HepG2 (cell line): ENCODE measurements at regions not wholly inside any gene's neighbourhood (a gene's known extent, or its start where the extent isn't known, plus 50 kb on each side); places are given as distances from the start of the nearest gene placed in this dataset.

ENCODE experiments used
- ATAC-seq: fragments of 200-7000 bp; cut with Tn5 transposase; 3 replicates; pipeline ENCODE4 v1.9.1; 2020; ENCODE audit warnings: mild to moderate bottlenecking, moderate library complexity
- BruUV-seq: library from RNA; stranded (reverse); fragments of 400-500 nt; replicated peaks from 2 replicates; lab custom pipeline; 2021; lab: Mats Ljungman, UMichigan
- CTCF ChIA-PET: fragments of 300-600 bp; formaldehyde crosslinking; extraction: SDS; loops from one replicate; lab custom pipeline; 2021; ENCODE audit warnings: low total read pairs, inconsistent platforms, low intra/inter-chr PET ratio; lab: Yijun Ruan, JAX
- POLR2A ChIA-PET: fragments of 350-600 bp; sonication (Branson Sonifier 250); formaldehyde crosslinking; loops from one replicate; lab custom pipeline; 2020; ENCODE audit warnings: antibody characterized with exemption, inconsistent platforms; lab: Yijun Ruan, JAX
- DNase-seq: peaks from one replicate; pipeline ENCODE4 v3.0.0-alpha.2; 2015; ENCODE audit warnings: low spot score
- FAIRE-seq: peaks from 3 replicates; lab custom pipeline; 2011; peaks lifted over from hg19 to GRCh38; lab: Jason Lieb, UNC
- H2AFZ ChIP-seq: one replicate; pipeline ENCODE4 v1.6.1; 2011; ENCODE audit warnings: low read length, inconsistent platforms
- H3K27ac ChIP-seq: fragments of 300-600 bp; 3 replicates; pipeline ENCODE4 v1.8.0; 2011; ENCODE audit warnings: mixed run types, mild to moderate bottlenecking, mixed read lengths, low read length, inconsistent platforms; ENCODE audit not compliant: insufficient read depth; ENCODE audit errors: extremely low read length
- H3K27me3 ChIP-seq, 2 experiments: fragments of 200-600 bp in 1 of 2; 2 replicates in 1 of 2; 3 replicates in 1 of 2; pipeline versions ENCODE4 v1.6.0 to v1.8.0; 2011; ENCODE audit warnings: low read length in 2 of 2, mild to moderate bottlenecking in 2 of 2, moderate library complexity in 2 of 2, inconsistent platforms in 1 of 2; ENCODE audit not compliant: insufficient read depth in 2 of 2, control insufficient read depth in 1 of 2
- H3K36me3 ChIP-seq, 2 experiments: fragments of 200-600 bp in 1 of 2; replicated peaks in 1 of 2; 2 replicates in 1 of 2; 3 replicates in 1 of 2; pipeline versions ENCODE4 v1.5.1 to v1.8.0; 2011; ENCODE audit warnings: low read length in 2 of 2, inconsistent platforms in 1 of 2; ENCODE audit not compliant: insufficient read depth in 2 of 2, control insufficient read depth in 1 of 2
- H3K4me1 ChIP-seq: 2 replicates; pipeline ENCODE4 v1.5.1; 2012; ENCODE audit warnings: low read length, inconsistent platforms; ENCODE audit not compliant: insufficient read depth
- H3K4me2 ChIP-seq: 2 replicates; pipeline ENCODE4 v1.6.0; 2011; ENCODE audit warnings: low read depth, low read length, inconsistent platforms
- H3K4me3 ChIP-seq, 3 experiments: fragments of 200-600 bp in 1 of 3; sonication (generic), shearing (Covaris generic) in 1 of 3; replicated peaks in 1 of 3; 2 replicates each; pipeline ENCODE4 v1.5.1; 2011 to 2016; ENCODE audit warnings: low read length in 3 of 3, inconsistent platforms in 2 of 3, low read depth in 2 of 3, mild to moderate bottlenecking in 2 of 3, control low read depth in 1 of 3, mixed read lengths in 1 of 3; ENCODE audit not compliant: insufficient read depth in 1 of 3
- H3K79me2 ChIP-seq: one replicate; pipeline ENCODE4 v1.6.1; 2011; ENCODE audit warnings: low read length, inconsistent platforms; ENCODE audit not compliant: insufficient read depth
- H3K9ac ChIP-seq: 2 replicates; pipeline ENCODE4 v1.6.0; 2011; ENCODE audit warnings: mild to moderate bottlenecking, low read depth, low read length, inconsistent platforms; ENCODE audit not compliant: insufficient read depth
- H3K9me3 ChIP-seq: 2 replicates; pipeline ENCODE4 v1.5.1; 2012; ENCODE audit warnings: mild to moderate bottlenecking, low read length
- H4K20me1 ChIP-seq: 2 replicates; pipeline ENCODE4 v1.6.0; 2011; ENCODE audit warnings: inconsistent platforms, mild to moderate bottlenecking, low read length, moderate library complexity; ENCODE audit not compliant: insufficient read depth
- GABPB1 ChIP-seq: IDR thresholded peaks from 2 replicates; pipeline ENCODE4 v1.6.1; 2016; ENCODE audit warnings: mild to moderate bottlenecking, missing genetic modification reagents, moderate library complexity, missing compliant biosample characterization
- IKZF1 ChIP-seq: fragments of 450-650 bp; IDR thresholded peaks from 2 replicates; pipeline ENCODE4 v1.7.1; 2016
- KAT8 ChIP-seq: IDR thresholded peaks from 2 replicates; pipeline ENCODE4 v1.6.1; 2016; ENCODE audit warnings: missing genetic modification reagents, missing compliant biosample characterization
- ZFP1 ChIP-seq: IDR thresholded peaks from 2 replicates; pipeline ENCODE4 v1.6.1; 2016
- ZNF3 ChIP-seq: IDR thresholded peaks from 2 replicates; pipeline ENCODE4 v1.7.0; 2017; ENCODE audit warnings: inconsistent platforms
- ZNF713 ChIP-seq: sonication (generic); formaldehyde crosslinking; IDR thresholded peaks from 2 replicates; pipeline ENCODE4 v1.4.0; 2020; ENCODE audit warnings: mild to moderate bottlenecking, missing genetic modification reagents
- WGBS: methylation state at CpG from one replicate; pipeline ENCODE4 v1.1.6; 2017; ENCODE audit warnings: low lambda C conversion rate; 5-methylcytosine and 5-hydroxymethylcytosine counted together
- in situ Hi-C: cut with HindIII; loops from 2 replicates; pipeline ENCODE4 v1.10.0; 2017; ENCODE audit warnings: low pct_unique_long_range_greater_than_20kb; ENCODE audit not compliant: extremely low pct_ligation_motif_present
- intact Hi-C: fragments of 100-400 bp; cut with micrococcal nuclease; formaldehyde crosslinking; loops from one replicate; pipeline ENCODE4 v1.10.0; 2022; ENCODE audit not compliant: unreplicated experiment
- TF ChIP-seq, protein P1 (sequence below): IDR thresholded peaks from 2 replicates; pipeline ENCODE4 v1.6.1; 2016; ENCODE audit warnings: missing compliant biosample characterization, missing genetic modification reagents, borderline replicate concordance
- TF ChIP-seq, protein P2 (sequence below): sonication (generic); formaldehyde crosslinking; IDR thresholded peaks from 2 replicates; pipeline ENCODE4 v1.4.0; 2020; ENCODE audit warnings: missing genetic modification reagents
- TF ChIP-seq, protein P3 (sequence below): IDR thresholded peaks from 2 replicates; pipeline ENCODE4 v1.6.1; 2016; ENCODE audit warnings: mild to moderate bottlenecking

DNA sequence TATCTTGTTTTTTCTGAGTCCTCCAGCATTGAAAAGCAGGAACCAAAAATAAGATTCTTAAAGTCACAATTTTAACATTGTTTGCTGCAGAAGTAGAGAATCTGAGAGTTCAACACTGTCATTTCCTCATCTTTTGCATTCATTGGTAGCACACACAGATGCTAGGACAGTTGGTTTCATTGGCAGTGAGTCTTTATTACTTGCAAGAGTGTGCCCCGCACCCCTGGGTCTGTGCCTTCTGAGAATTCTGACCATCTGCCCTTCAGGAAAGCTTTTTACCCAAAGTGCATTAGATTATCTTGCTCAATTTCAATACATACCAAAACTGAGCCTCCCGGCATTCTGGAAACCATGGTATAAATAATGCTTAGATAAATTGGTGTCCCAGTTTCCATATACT is 247.7 kb upstream of the SLITRK1 start:
- in situ Hi-C loops: no loop called here
- BruUV-seq: no TSS peak
- CTCF ChIA-PET: no interaction called here
- Histone ChIP-seq H3K9me3 (0 out of 2 replicates have a peak, but pooled peaks cover 4% of the 10 kb centered on the region), H3K4me1 (no peaks in the 10 kb centered on the region), H4K20me1 (no peaks in the 10 kb centered on the region), H3K36me3 (no peaks in the 10 kb centered on the region), H3K4me2 (no peak overlapping the region), H3K9ac (no peak overlapping the region), H3K4me3 (no peak overlapping the region), H3K27ac (no peak overlapping the region)
- FAIRE-seq: no peak
- no peak for DNase-seq
- WGBS: 0% methylated on average over 2 of the region's 2 CpGs
- TF ChIP-seq IKZF1 (no peak), KAT8 (no peak), ZNF3 (CRISPR knock-in tag) (no peak), GABPB1 (CRISPR knock-in tag) (no peak), ZNF713 (CRISPR knock-in tag) (no peak), ZFP1 (CRISPR knock-in tag) (no peak)
- TF ChIP-seq, protein P1, sequence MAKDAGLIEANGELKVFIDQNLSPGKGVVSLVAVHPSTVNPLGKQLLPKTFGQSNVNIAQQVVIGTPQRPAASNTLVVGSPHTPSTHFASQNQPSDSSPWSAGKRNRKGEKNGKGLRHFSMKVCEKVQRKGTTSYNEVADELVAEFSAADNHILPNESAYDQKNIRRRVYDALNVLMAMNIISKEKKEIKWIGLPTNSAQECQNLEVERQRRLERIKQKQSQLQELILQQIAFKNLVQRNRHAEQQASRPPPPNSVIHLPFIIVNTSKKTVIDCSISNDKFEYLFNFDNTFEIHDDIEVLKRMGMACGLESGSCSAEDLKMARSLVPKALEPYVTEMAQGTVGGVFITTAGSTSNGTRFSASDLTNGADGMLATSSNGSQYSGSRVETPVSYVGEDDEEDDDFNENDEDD: no peak
- TF ChIP-seq, protein P2, sequence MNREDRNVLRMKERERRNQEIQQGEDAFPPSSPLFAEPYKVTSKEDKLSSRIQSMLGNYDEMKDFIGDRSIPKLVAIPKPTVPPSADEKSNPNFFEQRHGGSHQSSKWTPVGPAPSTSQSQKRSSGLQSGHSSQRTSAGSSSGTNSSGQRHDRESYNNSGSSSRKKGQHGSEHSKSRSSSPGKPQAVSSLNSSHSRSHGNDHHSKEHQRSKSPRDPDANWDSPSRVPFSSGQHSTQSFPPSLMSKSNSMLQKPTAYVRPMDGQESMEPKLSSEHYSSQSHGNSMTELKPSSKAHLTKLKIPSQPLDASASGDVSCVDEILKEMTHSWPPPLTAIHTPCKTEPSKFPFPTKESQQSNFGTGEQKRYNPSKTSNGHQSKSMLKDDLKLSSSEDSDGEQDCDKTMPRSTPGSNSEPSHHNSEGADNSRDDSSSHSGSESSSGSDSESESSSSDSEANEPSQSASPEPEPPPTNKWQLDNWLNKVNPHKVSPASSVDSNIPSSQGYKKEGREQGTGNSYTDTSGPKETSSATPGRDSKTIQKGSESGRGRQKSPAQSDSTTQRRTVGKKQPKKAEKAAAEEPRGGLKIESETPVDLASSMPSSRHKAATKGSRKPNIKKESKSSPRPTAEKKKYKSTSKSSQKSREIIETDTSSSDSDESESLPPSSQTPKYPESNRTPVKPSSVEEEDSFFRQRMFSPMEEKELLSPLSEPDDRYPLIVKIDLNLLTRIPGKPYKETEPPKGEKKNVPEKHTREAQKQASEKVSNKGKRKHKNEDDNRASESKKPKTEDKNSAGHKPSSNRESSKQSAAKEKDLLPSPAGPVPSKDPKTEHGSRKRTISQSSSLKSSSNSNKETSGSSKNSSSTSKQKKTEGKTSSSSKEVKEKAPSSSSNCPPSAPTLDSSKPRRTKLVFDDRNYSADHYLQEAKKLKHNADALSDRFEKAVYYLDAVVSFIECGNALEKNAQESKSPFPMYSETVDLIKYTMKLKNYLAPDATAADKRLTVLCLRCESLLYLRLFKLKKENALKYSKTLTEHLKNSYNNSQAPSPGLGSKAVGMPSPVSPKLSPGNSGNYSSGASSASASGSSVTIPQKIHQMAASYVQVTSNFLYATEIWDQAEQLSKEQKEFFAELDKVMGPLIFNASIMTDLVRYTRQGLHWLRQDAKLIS (CRISPR knock-in tag): no peak
- TF ChIP-seq, protein P3, sequence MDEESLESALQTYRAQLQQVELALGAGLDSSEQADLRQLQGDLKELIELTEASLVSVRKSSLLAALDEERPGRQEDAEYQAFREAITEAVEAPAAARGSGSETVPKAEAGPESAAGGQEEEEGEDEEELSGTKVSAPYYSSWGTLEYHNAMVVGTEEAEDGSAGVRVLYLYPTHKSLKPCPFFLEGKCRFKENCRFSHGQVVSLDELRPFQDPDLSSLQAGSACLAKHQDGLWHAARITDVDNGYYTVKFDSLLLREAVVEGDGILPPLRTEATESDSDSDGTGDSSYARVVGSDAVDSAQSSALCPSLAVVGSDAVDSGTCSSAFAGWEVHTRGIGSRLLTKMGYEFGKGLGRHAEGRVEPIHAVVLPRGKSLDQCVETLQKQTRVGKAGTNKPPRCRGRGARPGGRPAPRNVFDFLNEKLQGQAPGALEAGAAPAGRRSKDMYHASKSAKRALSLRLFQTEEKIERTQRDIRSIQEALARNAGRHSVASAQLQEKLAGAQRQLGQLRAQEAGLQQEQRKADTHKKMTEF (CRISPR knock-in tag): no peak
- TF ChIP-seq, all 625 proteins: peak for 0
- Histone ChIP-seq H3K27me3 (no peaks in the 10 kb centered on the region), H3K79me2 (no peaks in the 10 kb centered on the region), H2AFZ (no peak overlapping the region)
- no peak for ATAC-seq
- intact Hi-C loops: no loop called here
- POLR2A ChIA-PET: no interaction called here
